CD1c-positive myeloid dendritic cell (primary cell): ENCODE measurements at regions not wholly inside any gene's neighbourhood (a gene's known extent, or its start where the extent isn't known, plus 50 kb on each side); places are given as distances from the start of the nearest gene placed in this dataset.
"Not testable (repeated sequence)": the region's sequence is repeated elsewhere in the genome, so short reads cannot be mapped to it uniquely, and the experiment has no call there.

Experiments
- DNase-seq: peaks from one replicate; pipeline ENCODE4 v3.0.0-alpha.2; 2016; ENCODE audit errors: extremely low spot score

GRCh38 chr12:124385219-124385969 lies 90.5 kb downstream of the RFLNA start:
- no peak for DNase-seq

- DNase-seq: no peak
These were observed 89.5 kb downstream of the RFLNA start for GRCh38 chr12:124384299-124384894.

- no peak for DNase-seq
These were observed 88.1 kb downstream of the RFLNA start for GRCh38 chr12:124383028-124383427.

- peak; percentile 80 for DNase-seq
These were observed 86.8 kb downstream of the RFLNA start for GRCh38 chr12:124381456-124382296.

- peak; percentile 43 for DNase-seq
These were observed 86.0 kb downstream of the RFLNA start for GRCh38 chr12:124380796-124381455.

- DNase-seq: peak; percentile 82
These were observed 85.3 kb downstream of the RFLNA start for GRCh38 chr12:124379938-124380754.

GRCh38 chr12:124379379-124379937 lies 84.6 kb downstream of the RFLNA start:
- no peak for DNase-seq

- no peak for DNase-seq
These were observed 84.0 kb downstream of the RFLNA start for GRCh38 chr12:124378926-124379325.

GRCh38 chr12:124377981-124378509 lies 83.2 kb downstream of the RFLNA start:
- DNase-seq: no peak

GRCh38 chr12:124376435-124376834 lies 81.5 kb downstream of the RFLNA start:
- DNase-seq: no peak

GRCh38 chr12:124375789-124376175 lies 80.9 kb downstream of the RFLNA start:
- DNase-seq: no peak

- DNase-seq: no peak
These were observed 80.4 kb downstream of the RFLNA start for GRCh38 chr12:124375141-124375788.

GRCh38 chr12:124374567-124374966 lies 79.7 kb downstream of the RFLNA start:
- no peak for DNase-seq

- DNase-seq: no peak
These were observed 79.3 kb downstream of the RFLNA start for GRCh38 chr12:124374147-124374546.

- not testable (repeated sequence) for DNase-seq
These were observed 78.8 kb downstream of the RFLNA start for GRCh38 chr12:124373701-124374100.

- DNase-seq: no peak
These were observed 77.9 kb downstream of the RFLNA start for GRCh38 chr12:124372831-124373230.

- DNase-seq: no peak
These were observed 77.2 kb downstream of the RFLNA start for GRCh38 chr12:124371970-124372555.

- no peak for DNase-seq
These were observed 76.5 kb downstream of the RFLNA start for GRCh38 chr12:124371366-124371765.

- DNase-seq: no peak
These were observed 76.0 kb downstream of the RFLNA start for GRCh38 chr12:124370851-124371250.

GRCh38 chr12:124370384-124370783 lies 75.5 kb downstream of the RFLNA start:
- no peak for DNase-seq
